Breast epithelium (tissue), 3 donors: ENCODE measurements at regions not wholly inside any gene's neighbourhood (a gene's known extent, or its start where the extent isn't known, plus 50 kb on each side); places are given as distances from the start of the nearest gene placed in this dataset.

Source experiments
- POLR2A ChIP-seq: fragments of 450-650 bp; IDR thresholded peaks from one replicate; pipeline ENCODE4 v1.6.1; 2016; ENCODE audit warnings: antibody characterized with exemption, mild to moderate bottlenecking, moderate library complexity
- POLR2AphosphoS5 ChIP-seq, 3 donors: sonication (generic); formaldehyde crosslinking; IDR thresholded peaks; one replicate each; pipeline ENCODE4 v1.6.1; 2017; ENCODE audit warnings: antibody characterized with exemption in 3 of 3
- TF ChIP-seq, protein P1 (sequence below), 3 donors: fragments of 450-650 bp; IDR thresholded peaks; one replicate each; pipeline ENCODE4 v1.5.1; 2016 to 2017; ENCODE audit warnings: antibody characterized with exemption in 3 of 3, mild to moderate bottlenecking in 3 of 3, moderate library complexity in 3 of 3

DNA sequence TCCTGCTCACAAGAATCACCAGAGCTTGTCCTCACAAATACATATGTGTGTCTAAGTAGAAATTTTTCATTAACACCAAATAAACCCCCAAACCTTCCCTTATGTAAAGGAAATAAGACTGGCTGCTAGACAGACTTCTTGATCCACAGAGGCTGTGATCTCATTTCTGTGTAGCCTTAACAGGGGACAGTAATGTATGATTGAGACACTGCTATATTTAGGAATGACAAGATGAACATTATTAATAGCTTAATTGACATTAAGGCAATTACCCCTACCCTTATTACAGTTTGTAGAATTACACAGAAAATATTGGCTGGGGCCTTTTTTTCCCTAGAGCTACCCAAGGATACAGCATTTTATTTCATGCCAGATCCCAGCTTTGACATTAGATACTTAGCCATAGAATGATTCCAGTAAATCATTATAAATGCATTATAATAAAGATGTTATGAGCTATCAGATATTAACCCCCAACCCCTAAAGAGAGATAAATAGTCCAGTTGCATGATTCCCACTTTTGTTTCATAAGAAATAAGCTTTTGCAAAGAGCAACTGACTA lies 392.1 kb upstream of the HNRNPA3 start:
- TF ChIP-seq, protein P1, sequence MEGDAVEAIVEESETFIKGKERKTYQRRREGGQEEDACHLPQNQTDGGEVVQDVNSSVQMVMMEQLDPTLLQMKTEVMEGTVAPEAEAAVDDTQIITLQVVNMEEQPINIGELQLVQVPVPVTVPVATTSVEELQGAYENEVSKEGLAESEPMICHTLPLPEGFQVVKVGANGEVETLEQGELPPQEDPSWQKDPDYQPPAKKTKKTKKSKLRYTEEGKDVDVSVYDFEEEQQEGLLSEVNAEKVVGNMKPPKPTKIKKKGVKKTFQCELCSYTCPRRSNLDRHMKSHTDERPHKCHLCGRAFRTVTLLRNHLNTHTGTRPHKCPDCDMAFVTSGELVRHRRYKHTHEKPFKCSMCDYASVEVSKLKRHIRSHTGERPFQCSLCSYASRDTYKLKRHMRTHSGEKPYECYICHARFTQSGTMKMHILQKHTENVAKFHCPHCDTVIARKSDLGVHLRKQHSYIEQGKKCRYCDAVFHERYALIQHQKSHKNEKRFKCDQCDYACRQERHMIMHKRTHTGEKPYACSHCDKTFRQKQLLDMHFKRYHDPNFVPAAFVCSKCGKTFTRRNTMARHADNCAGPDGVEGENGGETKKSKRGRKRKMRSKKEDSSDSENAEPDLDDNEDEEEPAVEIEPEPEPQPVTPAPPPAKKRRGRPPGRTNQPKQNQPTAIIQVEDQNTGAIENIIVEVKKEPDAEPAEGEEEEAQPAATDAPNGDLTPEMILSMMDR (IDR thresholded peaks at IDR 0.05), result no peak
- no peak for TF ChIP-seq POLR2A
- no peak for TF ChIP-seq POLR2AphosphoS5 (IDR thresholded peaks at IDR 0.05)
